Stimulated activated CD4-positive, alpha-beta T cell treated with anti-CD3 and anti-CD28 coated beads, Interleukin-2, amount 100 ng/mL, for 4 hours (primary cell): ENCODE measurements at regions not wholly inside any gene's neighbourhood (a gene's known extent, or its start where the extent isn't known, plus 50 kb on each side); places are given as distances from the start of the nearest gene placed in this dataset.

Source experiments
- DNase-seq: peaks from one replicate; pipeline ENCODE4 v3.0.0-alpha.2; 2020; ENCODE audit warnings: low read depth

DNA sequence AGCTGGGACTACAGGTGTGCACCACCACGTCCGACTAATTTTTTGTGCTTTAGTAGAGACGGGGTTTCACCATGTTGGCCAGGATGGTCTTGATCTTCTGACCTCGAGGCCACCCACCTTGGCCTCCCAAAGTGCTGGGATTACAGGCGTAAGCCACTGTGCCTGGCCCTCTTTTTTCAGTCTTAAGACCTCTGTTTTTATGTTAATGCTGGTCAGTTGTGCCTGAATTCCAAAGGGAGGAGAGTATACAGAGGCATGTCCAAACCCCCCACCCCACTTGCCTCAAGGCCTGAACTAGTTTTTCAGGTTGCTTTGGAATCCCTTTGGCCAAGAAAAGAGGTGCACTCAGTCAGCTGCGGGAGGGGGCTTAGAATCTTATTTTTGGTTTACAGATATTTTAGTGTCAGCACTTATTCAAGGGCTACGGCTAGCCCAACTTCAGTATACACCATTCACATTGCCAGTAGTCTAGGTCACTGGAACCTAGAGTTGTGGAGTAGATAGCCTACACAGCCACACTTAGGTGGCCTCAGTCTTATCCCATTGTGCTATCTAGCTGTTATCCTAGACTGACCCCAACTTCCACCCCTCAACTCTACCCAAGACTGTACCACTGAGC is 128.0 kb upstream of the TPM1 start:
- DNase-seq, result no peak

GRCh38 chr15:62920682-62921502 is 121.7 kb upstream of the TPM1 start:
- DNase-seq, result no peak

- no peak for DNase-seq
These were observed 120.0 kb upstream of the TPM1 start for GRCh38 chr15:62922514-62922913.

DNA sequence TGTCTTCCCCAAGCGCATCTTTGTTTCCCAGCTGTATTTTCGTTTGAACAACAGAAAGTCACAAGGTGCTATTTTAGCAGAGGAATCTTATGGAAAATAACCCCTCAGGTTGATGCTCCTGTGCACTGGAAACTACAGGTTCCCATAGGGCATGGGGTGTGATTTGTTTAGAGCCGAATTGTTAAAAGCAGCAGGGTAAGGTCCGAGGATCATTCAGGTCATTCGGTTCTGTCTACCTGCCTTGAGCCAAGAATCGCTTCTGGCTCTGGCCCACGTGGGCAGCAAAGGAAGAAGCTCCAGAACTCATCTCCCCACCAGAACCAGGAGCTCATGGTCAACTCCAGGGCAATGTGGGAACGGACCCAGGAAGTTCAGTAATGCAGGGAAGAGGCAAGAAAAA is 116.7 kb upstream of the TPM1 start:
- no peak for DNase-seq

GRCh38 chr15:62927196-62927595 is 115.4 kb upstream of the TPM1 start:
- DNase-seq, result no peak

- DNase-seq, result no peak
These were observed 114.7 kb upstream of the TPM1 start for GRCh38 chr15:62927836-62928235.

DNA sequence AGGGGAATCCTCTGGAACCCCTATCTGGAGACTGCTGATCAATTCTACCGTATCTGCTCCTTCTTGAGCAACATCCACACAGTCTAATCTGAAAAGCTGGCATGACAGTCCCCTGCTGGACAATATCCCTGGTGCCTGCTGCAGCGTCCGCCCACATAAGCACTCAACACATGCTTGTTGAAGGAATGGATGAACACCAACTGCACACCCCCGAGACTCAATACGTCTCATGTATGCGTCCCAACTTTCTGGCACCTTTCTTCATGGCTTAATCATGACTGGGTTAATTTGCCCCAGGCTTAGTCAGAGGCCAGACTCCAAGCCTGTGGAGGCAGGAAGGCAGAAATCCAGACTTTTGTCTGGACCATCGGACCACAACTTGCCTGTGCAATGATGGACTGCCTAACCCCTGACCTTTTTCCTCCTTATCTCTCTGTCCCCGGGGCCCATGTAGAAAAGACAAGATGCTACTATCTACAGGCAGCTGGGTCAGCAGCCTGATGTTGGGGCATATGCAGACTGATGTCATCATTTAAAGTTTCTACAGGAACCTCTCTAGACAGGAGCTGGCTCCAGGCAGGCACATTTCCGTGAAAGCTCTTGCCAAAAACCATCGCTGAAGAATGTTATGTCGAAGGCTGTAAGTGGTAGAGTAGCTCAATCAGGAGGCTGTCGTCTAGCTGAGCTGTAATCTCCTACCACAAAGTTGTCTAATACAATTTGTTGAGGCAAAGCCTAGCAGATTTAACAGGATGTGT is 114.1 kb upstream of the TPM1 start:
- DNase-seq, result no peak

GRCh38 chr15:62929000-62929357 is 113.6 kb upstream of the TPM1 start:
- no peak for DNase-seq

GRCh38 chr15:62931650-62932049 is 110.9 kb upstream of the TPM1 start:
- no peak for DNase-seq

GRCh38 chr15:62932436-62932835 is 110.1 kb upstream of the TPM1 start:
- no peak for DNase-seq

DNA sequence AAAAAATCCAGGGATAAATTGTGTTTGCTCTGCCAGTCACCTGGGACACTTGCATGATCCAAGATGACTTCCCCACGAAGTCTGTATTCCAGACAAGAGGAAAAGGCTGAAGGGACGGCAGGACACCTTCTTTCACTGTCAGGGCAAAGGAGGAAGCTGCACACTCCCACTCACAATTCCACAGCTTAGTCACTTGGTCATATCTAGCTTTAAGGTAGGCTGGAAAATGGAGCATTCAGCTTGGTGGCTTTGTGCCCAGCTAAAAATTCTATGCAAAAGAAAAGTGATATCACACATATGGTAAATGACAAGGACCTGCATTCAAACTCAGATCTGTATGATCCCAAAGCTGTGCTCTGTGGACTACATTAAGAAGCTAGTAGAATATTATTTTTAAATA is 109.2 kb upstream of the TPM1 start:
- DNase-seq, result no peak

- no peak for DNase-seq
These were observed 108.1 kb upstream of the TPM1 start for GRCh38 chr15:62934236-62934971.

DNA sequence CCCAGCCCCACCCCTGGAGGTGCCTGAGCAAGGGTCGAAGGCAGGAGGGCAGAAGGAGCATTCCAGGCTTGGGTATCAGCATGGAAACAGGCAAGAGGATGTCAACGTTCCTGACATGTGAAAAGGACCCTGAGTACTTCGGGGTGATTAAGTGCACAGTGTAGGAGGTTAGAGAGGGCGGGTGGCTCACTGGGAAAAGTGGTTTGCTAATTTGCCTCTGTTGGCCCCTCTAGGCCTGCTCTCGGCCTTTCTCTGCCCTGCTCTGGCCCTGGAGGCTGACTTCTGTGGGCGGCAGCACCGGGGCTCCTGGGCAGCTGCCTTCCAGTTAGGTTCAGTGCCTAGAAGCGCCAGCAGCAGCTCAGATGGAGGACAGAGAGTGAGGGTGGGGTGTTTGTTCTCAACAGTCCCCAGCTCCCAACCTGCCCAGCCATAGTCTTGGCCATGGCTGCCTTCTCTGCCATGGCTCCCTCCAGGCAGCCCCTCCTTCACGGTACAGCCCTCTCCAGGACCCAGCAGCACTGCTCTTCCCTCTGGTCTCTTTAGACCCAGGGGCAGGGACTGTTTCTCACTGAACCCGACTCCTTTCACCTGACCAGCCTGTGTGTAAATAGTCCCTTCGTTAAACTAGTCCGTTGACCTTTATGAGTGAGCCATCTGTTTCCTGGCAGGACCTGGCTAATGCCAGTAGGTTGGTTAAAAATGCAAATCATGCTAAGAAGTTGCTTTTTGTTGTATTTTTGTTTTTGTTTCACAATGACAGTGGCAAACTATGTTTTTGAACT is 107.1 kb upstream of the TPM1 start:
- no peak for DNase-seq

GRCh38 chr15:62938825-62939224 is 103.7 kb upstream of the TPM1 start:
- DNase-seq, result no peak

DNA sequence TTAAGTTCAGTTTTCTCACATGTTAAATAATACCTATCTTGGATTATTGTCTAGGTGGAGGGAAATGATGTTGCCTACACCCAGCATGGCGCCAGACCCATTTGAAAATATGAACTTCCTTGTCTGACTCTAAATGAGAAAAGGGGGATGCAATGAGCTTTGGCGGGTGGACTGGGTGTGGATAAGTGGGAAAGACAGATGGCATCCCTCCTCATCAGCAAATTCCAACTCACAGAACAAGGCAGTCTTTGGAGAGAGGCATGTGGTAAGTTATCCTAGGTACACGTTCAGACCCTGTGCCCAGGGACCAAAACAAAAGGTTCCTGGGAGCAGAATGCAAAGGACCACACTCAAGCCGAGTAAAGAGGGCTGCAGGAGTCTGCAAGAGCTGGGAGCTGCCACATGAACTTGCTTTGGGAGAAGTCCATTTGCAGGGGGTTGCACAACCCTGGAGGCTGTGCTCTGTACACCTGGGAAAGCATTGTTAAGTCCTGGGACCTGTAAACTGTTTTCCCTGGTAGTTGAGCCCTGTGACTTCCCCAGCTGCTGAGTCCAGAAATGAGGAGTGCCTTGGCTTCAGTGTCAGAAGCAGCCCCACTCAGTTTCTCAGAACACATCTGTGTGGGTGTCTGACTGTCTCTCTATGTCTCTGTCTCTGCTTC is 102.3 kb upstream of the TPM1 start:
- DNase-seq, result no peak

DNA sequence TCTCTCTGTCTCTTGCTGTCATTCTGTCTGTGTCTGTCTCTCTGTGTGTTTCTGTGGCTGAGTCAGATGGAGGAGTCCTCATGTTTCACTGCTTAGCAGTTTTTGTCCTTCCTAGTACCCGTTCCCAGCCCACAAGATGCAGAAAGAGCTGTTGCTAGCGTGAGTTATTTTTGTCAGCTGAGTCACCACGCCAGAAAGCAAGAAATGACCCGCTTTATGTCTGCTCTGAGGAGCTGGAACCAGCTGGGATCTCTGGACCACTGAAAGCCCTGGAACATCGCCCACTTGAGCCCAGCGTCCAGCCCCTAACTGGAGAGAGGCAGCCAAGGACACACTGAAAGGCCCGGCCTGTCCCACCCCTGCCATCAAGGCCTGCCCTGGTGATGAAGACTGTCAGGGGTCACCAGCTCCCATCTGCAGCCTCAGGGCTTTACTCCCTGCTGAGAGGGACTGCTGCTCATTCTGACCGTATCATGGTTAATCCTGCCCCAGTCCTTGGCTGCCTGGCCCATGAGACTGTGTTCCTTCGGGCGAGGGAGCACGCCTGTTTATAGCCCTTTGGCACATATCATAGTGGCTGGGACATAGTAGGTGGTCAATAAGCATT is 101.7 kb upstream of the TPM1 start:
- no peak for DNase-seq

- DNase-seq, result no peak
These were observed 100.8 kb upstream of the TPM1 start for GRCh38 chr15:62941699-62942098.

GRCh38 chr15:62942428-62942827 is 100.1 kb upstream of the TPM1 start:
- no peak for DNase-seq

DNA sequence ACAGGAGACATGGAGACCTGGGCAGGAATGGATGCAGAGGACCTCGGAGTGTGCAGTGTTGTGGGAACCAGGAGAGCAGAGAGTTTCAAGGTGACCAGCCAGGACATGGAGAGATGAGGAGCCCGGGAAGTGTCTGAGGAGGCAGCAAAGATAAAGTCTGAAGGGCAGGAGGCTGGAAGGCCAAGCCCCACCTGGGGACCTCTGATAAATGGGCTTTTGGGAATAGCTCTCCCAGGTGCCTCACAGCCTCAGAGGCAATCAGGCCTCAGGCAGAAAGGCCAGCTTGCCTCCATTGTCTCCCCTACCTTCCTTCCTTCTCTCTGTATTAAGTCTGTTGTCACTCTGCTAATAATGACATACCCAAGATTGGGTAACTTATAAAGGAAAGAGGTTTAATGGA is 97.5 kb upstream of the TPM1 start:
- no peak for DNase-seq

DNA sequence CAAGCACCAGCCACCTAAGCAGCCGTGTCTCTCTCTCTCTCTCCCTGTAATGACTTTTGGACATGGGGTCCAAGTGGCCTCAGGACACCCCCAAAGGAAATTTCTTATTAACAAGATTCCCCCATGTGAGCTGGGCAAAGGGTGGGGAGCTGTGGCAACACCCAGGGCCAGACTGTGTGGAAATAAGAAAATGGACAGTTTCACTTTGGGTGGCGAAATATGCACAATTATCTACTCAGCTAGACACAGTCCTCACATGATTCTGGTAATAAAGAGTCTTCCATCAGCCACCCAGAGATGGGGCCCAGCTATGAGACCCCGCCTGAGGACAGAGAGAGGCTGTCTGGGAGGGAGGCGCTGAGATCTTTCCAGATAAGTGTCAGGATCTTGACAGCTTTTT is 96.8 kb upstream of the TPM1 start:
- no peak for DNase-seq

DNA sequence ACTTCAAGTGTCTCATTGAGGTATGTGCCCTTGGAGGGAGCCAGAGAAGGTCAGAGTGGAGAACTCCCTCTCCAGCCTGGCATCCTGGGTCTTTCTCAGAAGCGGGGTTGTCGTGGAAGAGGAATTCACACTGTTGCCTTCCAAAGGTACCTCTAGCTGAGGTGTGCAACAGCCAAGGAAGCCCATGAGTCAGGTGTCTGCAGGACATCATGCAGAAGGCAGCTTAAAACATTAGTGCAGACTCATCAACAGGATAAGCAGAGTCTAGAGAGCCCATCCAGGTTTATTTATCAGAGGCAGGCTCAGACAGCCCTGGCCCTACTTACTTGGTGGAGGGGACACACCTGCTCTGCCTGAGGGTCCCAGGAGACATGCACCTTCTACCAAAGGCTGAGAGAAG is 95.6 kb upstream of the TPM1 start:
- no peak for DNase-seq
